Small intestine (tissue), 7 donors: ENCODE measurements at regions not wholly inside any gene's neighbourhood (a gene's known extent, or its start where the extent isn't known, plus 50 kb on each side); places are given as distances from the start of the nearest gene placed in this dataset.

Experiments
- DNase-seq, 2 donors: peaks; one replicate each; pipeline versions ENCODE4 v3.0.0 to v3.0.0-alpha.2; 2013
- FAIRE-seq: peaks from 2 replicates; lab custom pipeline; 2012; peaks lifted over from hg19 to GRCh38; lab: Jason Lieb, UNC
- H3K27ac ChIP-seq, 3 donors: one replicate each; pipeline ENCODE4 v1.5.1; 2013; ENCODE audit warnings: low read length in 2 of 3, mild to moderate bottlenecking in 2 of 3, control low read depth in 1 of 3, inconsistent platforms in 1 of 3, low read depth in 1 of 3, moderate library complexity in 1 of 3
- H3K27me3 ChIP-seq, 3 donors: one replicate each; pipeline ENCODE4 v1.6.1; 2013; ENCODE audit warnings: low read length in 3 of 3, inconsistent platforms in 1 of 3; ENCODE audit not compliant: control insufficient read depth in 3 of 3, insufficient read depth in 3 of 3
- H3K36me3 ChIP-seq, 3 donors: one replicate each; pipeline ENCODE4 v1.6.1; 2013; ENCODE audit warnings: low read length in 3 of 3, inconsistent platforms in 1 of 3, low read depth in 1 of 3, mild to moderate bottlenecking in 1 of 3, moderate library complexity in 1 of 3; ENCODE audit not compliant: control insufficient read depth in 3 of 3, insufficient read depth in 2 of 3
- H3K4me1 ChIP-seq, 3 donors: one replicate each; pipeline ENCODE4 v1.6.1; 2013; ENCODE audit warnings: low read length in 2 of 3, inconsistent platforms in 1 of 3, low read depth in 1 of 3, mild to moderate bottlenecking in 1 of 3, moderate library complexity in 1 of 3; ENCODE audit not compliant: control insufficient read depth in 3 of 3, insufficient read depth in 2 of 3
- H3K4me3 ChIP-seq, 3 donors: one replicate each; pipeline ENCODE4 v1.5.1; 2013; ENCODE audit warnings: low read length in 3 of 3, control low read depth in 1 of 3, inconsistent platforms in 1 of 3, low read depth in 1 of 3, mild to moderate bottlenecking in 1 of 3, moderate library complexity in 1 of 3
- H3K9me3 ChIP-seq, 2 donors: one replicate each; pipeline ENCODE4 v1.6.1; 2013; ENCODE audit warnings: low read depth in 1 of 2, low read length in 1 of 2; ENCODE audit not compliant: control insufficient read depth in 2 of 2, insufficient read depth in 1 of 2
- WGBS, 3 donors: extraction: QIAGEN DNeasy Blood & Tissue Kit; methylation state at CpG; one replicate each; pipeline ENCODE4 v1.1.7; 2013; 5-methylcytosine and 5-hydroxymethylcytosine counted together
- donor health status: healthy with polysubstance abuse.
- donor health status: control.
- donor health status: control.
- donor health status: Bipolar disorder and iron deficiency.
- donor health status: healthy.

DNA sequence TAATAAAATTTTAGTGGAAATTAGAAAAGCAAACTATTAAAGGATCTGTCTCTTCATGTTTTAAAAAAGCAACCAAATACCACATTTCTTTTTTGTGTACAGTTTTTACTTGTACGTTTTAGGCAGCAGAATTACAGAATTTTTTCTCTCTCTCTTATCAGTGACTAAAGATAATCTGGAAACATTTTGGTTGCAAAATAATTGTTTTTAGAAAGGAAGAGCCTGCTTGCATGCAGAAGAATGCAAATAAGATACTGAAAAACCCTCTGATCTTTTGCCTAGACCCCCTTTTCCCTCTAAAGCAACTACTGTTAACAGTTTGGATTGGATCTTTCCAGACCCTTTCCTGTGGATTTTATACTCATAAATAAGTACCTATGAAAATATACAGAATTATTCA, 75.9 kb upstream of the SGCD start:
- Histone ChIP-seq H3K9me3 (no peaks in the 10 kb centered on the region), H3K36me3 (no peaks in the 10 kb centered on the region), H3K4me1 (no peaks in the 10 kb centered on the region), H3K27me3 (no peaks in the 10 kb centered on the region), H3K27ac (no peak overlapping the region), H3K4me3 (no peak overlapping the region)
- DNase-seq (no peak), FAIRE-seq (no peak)
- 48 to 53% (median 49%) methylated on average over 1 of the region's 1 CpG for WGBS, 3 donors

DNA sequence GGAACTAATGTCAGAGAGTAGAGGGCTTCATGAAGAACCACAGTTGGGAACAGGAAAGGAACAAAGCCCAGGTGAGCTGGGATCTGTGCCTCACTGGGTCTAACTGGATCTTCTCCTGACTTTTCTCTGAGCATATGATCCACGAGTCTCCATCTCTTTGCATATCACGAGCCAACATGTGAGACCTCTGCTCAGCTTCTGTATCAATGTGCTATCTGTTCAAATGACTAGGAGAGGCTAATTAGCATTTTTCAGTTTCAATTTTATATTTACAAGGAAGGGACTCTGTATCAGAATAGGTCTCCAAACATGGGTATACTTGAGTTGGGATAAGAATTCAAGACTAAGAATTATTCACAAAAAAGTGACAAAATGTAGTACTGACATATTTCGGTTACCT, 73.8 kb upstream of the SGCD start:
- 57 to 81% (median 64%) methylated on average over 3 of the region's 3 CpGs for WGBS, 3 donors
- no peak for FAIRE-seq

DNA sequence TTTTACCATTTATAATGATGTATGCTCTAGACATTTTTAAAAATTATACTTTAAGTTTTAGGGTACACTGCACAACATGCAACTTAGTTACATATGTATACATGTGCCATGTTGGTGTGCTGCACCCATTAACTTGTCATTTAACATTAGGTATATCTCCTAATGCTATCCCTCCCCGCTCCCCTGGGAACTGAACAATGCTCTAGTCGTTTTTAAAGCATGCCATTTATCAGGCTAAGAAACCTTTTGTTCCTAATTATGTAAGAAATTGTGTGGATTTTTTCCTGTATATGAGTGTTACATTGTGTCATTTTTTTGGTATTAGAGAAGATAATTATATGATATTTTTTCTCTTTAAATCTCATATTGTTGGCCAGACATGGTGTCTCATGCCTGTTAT, 72.8 kb upstream of the SGCD start:
- Histone ChIP-seq H3K36me3 (no peaks in the 10 kb centered on the region), H3K4me3 (no peak overlapping the region), H3K27me3 (no peaks in the 10 kb centered on the region), H3K4me1 (no peaks in the 10 kb centered on the region), H3K9me3 (no peaks in the 10 kb centered on the region), H3K27ac (no peak overlapping the region)
- DNase-seq (no peak), FAIRE-seq (no peak)
- whole genome bisulfite sequencing, 3 donors = 37 to 45% (median 38%) methylated on average over 2 of the region's 2 CpGs

More for the DNA sequence above, 73.8 kb upstream of the SGCD start:
- no peak for DNase-seq
- H3K9me3 ChIP-seq = no peaks in the 10 kb centered on the region
- H3K27me3 ChIP-seq = no peaks in the 10 kb centered on the region
- no peaks in the 10 kb centered on the region for H3K36me3 ChIP-seq
- no peak overlapping the region for H3K27ac ChIP-seq
- no peak overlapping the region for H3K4me3 ChIP-seq
- H3K4me1 ChIP-seq = no peaks in the 10 kb centered on the region

DNA sequence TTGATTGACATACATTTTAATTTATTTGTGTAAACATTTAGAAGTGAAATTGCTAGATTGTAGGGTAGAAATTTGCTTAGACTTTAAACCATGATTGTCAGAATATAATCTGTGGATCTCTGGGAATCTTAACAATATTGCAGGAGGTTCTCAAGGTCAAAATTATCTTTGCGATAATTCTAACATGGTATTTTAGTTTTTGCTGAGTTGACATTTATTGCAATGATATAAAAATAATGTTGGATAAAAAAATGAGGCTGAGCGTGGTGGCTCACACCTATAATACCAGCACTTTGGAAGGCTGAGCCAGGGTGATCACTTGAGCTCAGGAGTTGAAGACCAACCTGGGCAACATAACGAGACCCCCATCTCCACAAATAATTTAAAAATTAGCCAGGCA, 70.3 kb upstream of the SGCD start:
- Histone ChIP-seq H3K36me3 (no peaks in the 10 kb centered on the region), H3K9me3 (no peaks in the 10 kb centered on the region), H3K27ac (no peak overlapping the region), H3K4me3 (no peak overlapping the region), H3K27me3 (no peaks in the 10 kb centered on the region), H3K4me1 (no peaks in the 10 kb centered on the region)
- FAIRE-seq = no peak
- no peak for DNase-seq
- 80 to 90% (median 83%) methylated on average over 3 of the region's 3 CpGs for WGBS, 3 donors

DNA sequence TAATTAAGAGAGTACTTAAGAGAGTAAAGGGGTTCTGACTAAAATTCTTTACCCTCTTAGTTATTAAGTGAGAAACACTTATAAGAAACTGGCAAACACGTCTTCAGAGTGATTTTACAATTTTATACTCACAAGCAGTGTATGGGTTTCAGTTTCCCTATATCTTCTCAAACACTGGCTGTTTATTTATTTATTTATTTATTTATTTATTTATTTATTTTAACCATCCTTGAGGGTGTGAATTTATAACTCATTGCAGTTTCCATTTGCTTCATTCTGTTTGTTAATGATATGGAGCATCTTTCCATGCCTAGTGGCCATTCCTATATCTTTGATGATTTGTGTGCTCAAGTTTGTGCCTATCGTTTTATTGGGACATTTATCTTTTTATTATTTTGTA, 68.0 kb upstream of the SGCD start:
- no peak for FAIRE-seq
- no peak for DNase-seq
- 61 to 81% (median 69%) methylated on average over 2 of the region's 2 CpGs for WGBS, 3 donors
- no peaks in the 10 kb centered on the region for H3K4me1 ChIP-seq
- no peaks in the 10 kb centered on the region for H3K9me3 ChIP-seq
- no peak overlapping the region for H3K4me3 ChIP-seq
- H3K27me3 ChIP-seq = no peaks in the 10 kb centered on the region
- H3K36me3 ChIP-seq = no peaks in the 10 kb centered on the region
- no peak overlapping the region for H3K27ac ChIP-seq

DNA sequence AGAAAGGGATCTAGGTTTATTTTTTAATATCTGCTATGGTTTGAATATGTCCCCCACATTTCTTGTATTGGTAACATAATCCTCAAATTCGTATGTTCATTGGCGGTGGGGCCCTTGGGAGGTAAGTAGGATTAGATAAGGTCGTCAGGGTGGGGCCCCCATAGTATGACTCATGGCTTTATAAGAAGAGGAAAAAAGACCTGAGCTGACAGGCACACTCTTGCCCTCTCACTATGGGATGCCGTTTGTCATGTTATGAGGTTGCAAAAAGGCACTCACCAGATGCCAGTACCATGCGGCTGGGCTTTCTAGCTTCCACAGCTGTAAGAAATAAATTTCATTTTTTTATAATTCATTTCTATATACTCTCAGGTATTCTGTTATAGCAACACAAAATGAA, 67.3 kb upstream of the SGCD start:
- H3K27ac ChIP-seq = no peak overlapping the region
- no peak for DNase-seq
- WGBS, 3 donors = 27 to 63% (median 43%) methylated on average over 5 of the region's 5 CpGs
- H3K36me3 ChIP-seq = no peaks in the 10 kb centered on the region
- no peak overlapping the region for H3K4me3 ChIP-seq
- H3K9me3 ChIP-seq = no peaks in the 10 kb centered on the region
- no peak for FAIRE-seq
- no peaks in the 10 kb centered on the region for H3K4me1 ChIP-seq
- H3K27me3 ChIP-seq = no peaks in the 10 kb centered on the region

DNA sequence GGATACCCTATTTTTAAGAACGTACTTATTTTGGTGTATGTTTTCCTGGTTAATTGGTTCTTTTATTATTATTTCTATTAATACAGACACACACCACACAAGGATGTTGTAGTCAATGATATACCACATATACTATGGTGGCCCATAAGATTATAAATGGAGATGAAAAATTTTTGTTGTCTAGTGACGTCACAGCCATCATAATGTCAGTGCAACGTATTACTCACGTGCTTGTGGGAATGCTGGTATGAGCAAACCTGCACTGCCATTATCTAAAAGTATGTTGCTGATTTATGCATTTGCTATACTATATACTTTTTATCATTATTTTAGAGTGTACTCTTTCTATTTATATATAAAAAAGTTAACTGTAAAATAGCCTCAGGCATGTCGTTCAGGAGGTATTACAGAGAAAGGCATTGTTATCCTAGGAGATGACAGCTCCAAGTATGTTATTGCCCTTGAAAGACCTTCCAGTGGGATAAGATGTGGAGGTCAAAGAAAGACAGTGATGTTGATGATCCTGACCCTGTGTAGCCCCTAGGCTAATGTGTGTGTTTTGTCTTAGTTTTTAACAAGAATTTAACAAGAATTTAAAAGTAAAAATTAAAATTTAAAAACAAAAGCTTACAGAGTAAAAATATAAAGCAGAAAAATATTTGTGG, 65.6 kb upstream of the SGCD start:
- H3K27me3 ChIP-seq = no peaks in the 10 kb centered on the region
- H3K9me3 ChIP-seq = no peaks in the 10 kb centered on the region
- WGBS, 3 donors = 80 to 84% (median 83%) methylated on average over 5 of the region's 5 CpGs
- FAIRE-seq (no peak), DNase-seq (no peak)
- H3K27ac ChIP-seq = no peak overlapping the region
- no peaks in the 10 kb centered on the region for H3K36me3 ChIP-seq
- H3K4me1 ChIP-seq = no peaks in the 10 kb centered on the region
- H3K4me3 ChIP-seq = no peak overlapping the region

DNA sequence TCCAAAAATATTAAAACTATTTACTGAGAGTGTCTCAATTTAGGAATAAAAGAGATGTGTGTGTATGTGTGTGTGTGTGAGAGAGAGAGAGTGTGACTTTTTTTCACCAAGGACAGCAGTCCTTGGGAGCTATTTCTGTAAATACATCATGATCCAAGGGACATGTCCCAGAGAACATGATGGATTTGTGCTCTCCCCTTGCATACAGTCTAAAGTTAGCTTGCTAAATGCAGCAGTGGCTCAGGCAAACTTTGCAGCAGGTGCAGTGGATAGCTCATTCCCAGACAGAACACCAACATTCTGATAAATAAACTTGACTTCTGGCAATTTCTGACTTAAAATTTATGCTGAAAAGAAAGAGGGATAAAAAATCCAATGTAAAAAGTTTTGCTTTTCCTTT, 55.4 kb upstream of the SGCD start:
- Histone ChIP-seq H3K9me3 (peaks cover 0 to 6% of the 10 kb centered on the region in 2 donors), H3K4me1 (no peaks in the 10 kb centered on the region), H3K36me3 (no peaks in the 10 kb centered on the region), H3K4me3 (no peak overlapping the region), H3K27me3 (no peaks in the 10 kb centered on the region), H3K27ac (no peak overlapping the region)
- FAIRE-seq = no peak
- DNase-seq = no peak

DNA sequence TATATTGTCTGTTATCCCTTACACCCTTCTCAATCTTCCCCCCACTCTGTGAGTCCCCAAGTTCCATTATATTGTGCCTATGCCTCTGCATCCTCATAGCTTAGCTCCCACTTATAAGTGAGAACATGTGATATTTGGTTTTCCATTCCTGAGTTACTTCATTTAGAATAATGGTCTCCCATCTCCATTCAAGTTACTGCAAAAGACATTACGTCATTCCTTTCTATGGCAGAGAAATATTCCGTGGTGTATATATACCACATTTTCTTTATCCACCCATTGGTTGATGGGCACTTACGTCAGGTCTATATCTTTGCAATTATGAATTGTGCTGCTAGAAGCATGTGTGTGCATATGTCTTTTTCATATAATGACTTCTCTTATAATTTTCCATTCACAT, 54.8 kb upstream of the SGCD start:
- H3K9me3 ChIP-seq = peaks cover 0 to 6% of the 10 kb centered on the region in 2 donors
- H3K27me3 ChIP-seq = no peaks in the 10 kb centered on the region
- no peak for FAIRE-seq
- H3K4me3 ChIP-seq = no peak overlapping the region
- H3K27ac ChIP-seq = no peak overlapping the region
- WGBS, 3 donors = 90 to 93% (median 92%) methylated on average over 3 of the region's 3 CpGs
- H3K36me3 ChIP-seq = no peaks in the 10 kb centered on the region
- H3K4me1 ChIP-seq = no peaks in the 10 kb centered on the region
- DNase-seq = no peak
